HG02973 (cell line): ENCODE measurements at regions not wholly inside any gene's neighbourhood (a gene's known extent, or its start where the extent isn't known, plus 50 kb on each side); places are given as distances from the start of the nearest gene placed in this dataset.

Experiments used
- ATAC-seq: cut with Tn5 transposase; IDR thresholded peaks from one replicate; pipeline ENCODE4 v1.9.1; 2021; ENCODE audit warnings: moderate library complexity; ENCODE audit not compliant: unreplicated experiment

GRCh38 chr2:176535467-176536113 lies 266.3 kb downstream of the MTX2 start:
- no peak for ATAC-seq

- no peak for ATAC-seq
These were observed 267.3 kb downstream of the MTX2 start for GRCh38 chr2:176536439-176537133.

GRCh38 chr2:176537932-176538331 lies 268.7 kb downstream of the MTX2 start:
- ATAC-seq, result no peak

- no peak for ATAC-seq
These were observed 271.8 kb downstream of the MTX2 start for GRCh38 chr2:176540995-176541394.

- ATAC-seq, result no peak
These were observed 273.2 kb downstream of the MTX2 start for GRCh38 chr2:176542476-176542875.

GRCh38 chr2:176544557-176544956 lies 275.3 kb downstream of the MTX2 start:
- no peak for ATAC-seq

- ATAC-seq, result no peak
These were observed 276.0 kb downstream of the MTX2 start for GRCh38 chr2:176544991-176545956.

GRCh38 chr2:176546550-176546949 lies 277.3 kb downstream of the MTX2 start:
- ATAC-seq, result no peak

- no peak for ATAC-seq
These were observed 283.4 kb downstream of the MTX2 start for GRCh38 chr2:176552501-176553135.

- no peak for ATAC-seq
These were observed 284.5 kb downstream of the MTX2 start for GRCh38 chr2:176553685-176554100.

- ATAC-seq, result no peak
These were observed 285.1 kb downstream of the MTX2 start for GRCh38 chr2:176554101-176555048.

- ATAC-seq, result no peak
These were observed 285.9 kb downstream of the MTX2 start for GRCh38 chr2:176555112-176555511.

GRCh38 chr2:176555781-176556180 lies 286.5 kb downstream of the MTX2 start:
- ATAC-seq, result no peak

GRCh38 chr2:176556373-176556772 lies 287.1 kb downstream of the MTX2 start:
- no peak for ATAC-seq

GRCh38 chr2:176557821-176558220 lies 288.6 kb downstream of the MTX2 start:
- no peak for ATAC-seq

GRCh38 chr2:176558574-176559140 lies 289.4 kb downstream of the MTX2 start:
- ATAC-seq, result no peak

- no peak for ATAC-seq
These were observed 291.1 kb downstream of the MTX2 start for GRCh38 chr2:176560296-176560695.

GRCh38 chr2:176561706-176562105 lies 292.5 kb downstream of the MTX2 start:
- no peak for ATAC-seq

- no peak for ATAC-seq
These were observed 293.3 kb downstream of the MTX2 start for GRCh38 chr2:176562359-176563078.
